HG03103 (cell line): ENCODE measurements at regions not wholly inside any gene's neighbourhood (a gene's known extent, or its start where the extent isn't known, plus 50 kb on each side); places are given as distances from the start of the nearest gene placed in this dataset.

Experiments
- ATAC-seq: cut with Tn5 transposase; IDR thresholded peaks from one replicate; pipeline ENCODE4 v1.9.1; 2021; ENCODE audit warnings: low read depth; ENCODE audit not compliant: unreplicated experiment

GRCh38 chr3:194247350-194247740 lies 103.8 kb downstream of the CPN2 start:
- ATAC-seq: no peak

- no peak for ATAC-seq
Measured at GRCh38 chr3:194249323-194250097, 101.6 kb downstream of the CPN2 start.

- ATAC-seq: no peak
Measured at GRCh38 chr3:194250098-194251002, 100.8 kb downstream of the CPN2 start.

GRCh38 chr3:194251007-194251406 lies 100.1 kb downstream of the CPN2 start:
- no peak for ATAC-seq

- no peak for ATAC-seq
Measured at GRCh38 chr3:194251461-194251860, 99.7 kb downstream of the CPN2 start.

- no peak for ATAC-seq
Measured at GRCh38 chr3:194251891-194252560, 99.1 kb downstream of the CPN2 start.

GRCh38 chr3:194253270-194253669 lies 97.9 kb downstream of the CPN2 start:
- no peak for ATAC-seq

GRCh38 chr3:194254040-194254439 lies 97.1 kb downstream of the CPN2 start:
- no peak for ATAC-seq

GRCh38 chr3:194255252-194256039 lies 95.7 kb downstream of the CPN2 start:
- peak; percentile 68 for ATAC-seq

GRCh38 chr3:194256040-194256945 lies 94.8 kb downstream of the CPN2 start:
- no peak for ATAC-seq

GRCh38 chr3:194257151-194257621 lies 93.9 kb downstream of the CPN2 start:
- no peak for ATAC-seq

GRCh38 chr3:194257916-194258668 lies 93.0 kb downstream of the CPN2 start:
- ATAC-seq: no peak

GRCh38 chr3:194259982-194260766 lies 91.0 kb downstream of the CPN2 start:
- no peak for ATAC-seq

GRCh38 chr3:194261581-194262063 lies 89.5 kb downstream of the CPN2 start:
- ATAC-seq: no peak

- no peak for ATAC-seq
Measured at GRCh38 chr3:194262176-194262924, 88.8 kb downstream of the CPN2 start.

GRCh38 chr3:194262925-194263305 lies 88.2 kb downstream of the CPN2 start:
- no peak for ATAC-seq
